H1 (cell line): ENCODE measurements at regions not wholly inside any gene's neighbourhood (a gene's known extent, or its start where the extent isn't known, plus 50 kb on each side); places are given as distances from the start of the nearest gene placed in this dataset.

Source experiments
- CHD7 ChIP-seq: fragments of 300-600 bp; sonication (generic); IDR thresholded peaks from 2 replicates; pipeline ENCODE4 v1.7.1; 2012; ENCODE audit warnings: low read length, moderate library complexity, mild to moderate bottlenecking, inconsistent platforms; ENCODE audit not compliant: insufficient replicate concordance
- CTCF ChIP-seq, 3 experiments: IDR thresholded peaks; 1 replicate in 2 of 3; 2 replicates in 1 of 3; pipeline versions ENCODE4 v1.5.1 to v1.6.1; 2011; ENCODE audit warnings: low read length in 3 of 3, mild to moderate bottlenecking in 3 of 3, inconsistent platforms in 2 of 3, low read depth in 1 of 3, moderate library complexity in 1 of 3; ENCODE audit not compliant: insufficient read depth in 1 of 3; ENCODE audit errors: control extremely low read depth in 1 of 3
- MAFK ChIP-seq: IDR thresholded peaks from 2 replicates; pipeline ENCODE4 v1.6.1; 2012; ENCODE audit warnings: low read depth, mild to moderate bottlenecking, improper control_type of control experiment, low read length
- RXRA ChIP-seq: IDR thresholded peaks from 2 replicates; pipeline ENCODE4 v1.6.1; 2011; ENCODE audit warnings: low read depth, mild to moderate bottlenecking, low read length, moderate library complexity; ENCODE audit not compliant: insufficient read depth
- TAF1 ChIP-seq: IDR thresholded peaks from 2 replicates; pipeline ENCODE4 v1.6.1; 2011; ENCODE audit warnings: mild to moderate bottlenecking, low read depth, low read length

- no peak for TF ChIP-seq CHD7
- no peak for TF ChIP-seq CTCF (IDR thresholded peaks at IDR 0.05; ENCODE audit: control extremely low read depth in 1 of 3, insufficient read depth in 1 of 3, low read depth in 1 of 3, low read length in 3 of 3)
- no peak for TF ChIP-seq TAF1
- no peak for TF ChIP-seq MAFK
- TF ChIP-seq RXRA: no peak
- TF ChIP-seq, all 59 proteins: peak for 0
Measured at GRCh38 chr15:97525809-97526208, 434.7 kb upstream of the ARRDC4 start (continued).
